Loucy (cell line): ENCODE measurements at regions not wholly inside any gene's neighbourhood (a gene's known extent, or its start where the extent isn't known, plus 50 kb on each side); places are given as distances from the start of the nearest gene placed in this dataset.

Source experiments
- CTCF ChIP-seq: fragments of 200-600 bp; sonication (generic); conservative IDR thresholded peaks from 2 replicates; pipeline ENCODE4 v1.5.1; 2014; ENCODE audit warnings: mild to moderate bottlenecking, antibody characterized with exemption, low read length
- EZH2phosphoT487 ChIP-seq: fragments of 200-600 bp; IDR thresholded peaks from 2 replicates; pipeline ENCODE4 v1.6.1; 2018; ENCODE audit warnings: antibody characterized with exemption, mild to moderate bottlenecking, moderate library complexity, borderline replicate concordance

DNA sequence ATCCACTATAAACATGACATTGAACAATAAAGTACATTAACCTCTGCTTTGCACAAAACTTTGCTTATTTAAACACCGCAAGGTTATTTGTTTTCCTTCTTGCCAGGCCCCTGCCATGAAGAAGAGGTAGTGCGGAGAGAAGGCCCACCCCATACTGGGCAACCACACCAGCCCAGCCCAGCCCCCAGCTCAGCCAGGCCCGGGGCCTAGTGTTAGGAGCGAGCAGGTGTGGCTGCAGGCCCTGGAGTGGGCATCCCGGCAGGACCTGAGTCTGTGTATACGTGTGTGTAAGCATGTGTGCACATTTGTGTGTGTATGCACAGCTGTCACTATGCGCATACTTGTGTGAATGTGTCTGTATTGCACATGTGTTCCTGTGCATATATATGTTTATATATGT, 90.4 kb upstream of the MVB12B start:
- TF ChIP-seq CTCF (no peak), EZH2phosphoT487 (no peak)
